Dedifferentiated amniotic fluid mesenchymal stem cell (primary cell): ENCODE measurements at regions not wholly inside any gene's neighbourhood (a gene's known extent, or its start where the extent isn't known, plus 50 kb on each side); places are given as distances from the start of the nearest gene placed in this dataset.
A peak's percentile ranks its signal among the peaks of the same experiment; 100 is the strongest.
"Not testable (repeated sequence)": the region's sequence is repeated elsewhere in the genome, so short reads cannot be mapped to it uniquely, and the experiment has no call there.

ENCODE experiments used
- DNase-seq: peaks from one replicate; pipeline ENCODE4 v3.0.0-alpha.2; 2016; ENCODE audit errors: extremely low spot score

GRCh38 chr15:98272625-98273024 is 312.1 kb downstream of the ARRDC4 start:
- no peak for DNase-seq

DNA sequence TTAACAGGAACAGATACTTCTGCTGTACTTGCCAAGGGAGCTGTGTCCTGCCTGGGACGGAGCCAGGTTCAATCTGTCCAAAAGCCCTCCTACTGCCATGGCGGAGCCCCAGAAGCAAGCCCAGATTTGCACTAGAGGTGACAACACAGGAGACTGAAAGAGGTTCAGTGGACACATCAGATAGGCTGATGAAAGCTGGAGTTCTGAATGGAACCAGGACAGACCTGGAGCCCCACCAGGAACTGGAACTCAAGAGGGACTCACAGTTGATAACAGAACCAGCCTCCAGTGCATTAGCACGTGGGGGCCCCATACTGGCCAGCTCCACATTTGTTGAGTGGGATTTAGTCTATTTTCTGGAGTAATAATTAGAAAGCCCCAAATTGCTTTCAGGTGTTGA is 315.5 kb downstream of the ARRDC4 start:
- DNase-seq, result no peak

GRCh38 chr15:98277602-98278001 is 317.1 kb downstream of the ARRDC4 start:
- DNase-seq, result no peak

DNA sequence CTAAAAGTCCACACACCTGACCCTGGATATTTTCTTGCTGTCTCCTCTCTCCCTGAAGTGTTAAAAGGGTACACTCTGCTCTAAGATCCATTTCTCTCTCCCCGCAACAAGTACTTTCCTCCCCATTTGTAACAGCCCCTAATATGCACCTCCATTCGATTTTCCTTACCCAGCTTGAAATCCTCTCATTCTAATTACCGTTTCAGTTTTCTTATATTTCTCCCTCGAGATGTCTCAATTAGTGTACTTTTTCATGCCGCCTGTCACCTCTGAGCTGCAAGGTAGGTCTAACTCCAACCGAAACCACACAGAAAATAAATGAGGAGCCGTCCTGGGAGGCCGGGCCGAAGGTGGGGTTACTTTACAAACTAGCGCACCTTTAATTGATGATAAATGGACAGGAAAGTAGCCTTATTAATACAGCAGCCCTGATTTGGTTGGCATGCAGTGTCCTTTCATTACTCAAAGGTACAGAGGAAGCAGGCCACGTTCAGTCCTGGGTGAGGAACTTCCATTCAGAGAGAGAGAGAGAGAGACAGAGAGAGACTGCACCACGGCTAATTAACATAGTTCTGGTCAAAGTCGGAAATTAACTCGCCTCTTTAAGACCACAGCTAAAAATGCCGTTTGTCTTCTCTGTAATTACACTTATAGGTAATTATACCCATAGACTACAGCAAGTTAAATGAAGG is 319.9 kb downstream of the ARRDC4 start:
- DNase-seq, result no peak

GRCh38 chr15:98281130-98281529 is 320.6 kb downstream of the ARRDC4 start:
- DNase-seq, result no peak

- DNase-seq, result no peak
Observed at GRCh38 chr15:98282656-98283332, 322.3 kb downstream of the ARRDC4 start.

DNA sequence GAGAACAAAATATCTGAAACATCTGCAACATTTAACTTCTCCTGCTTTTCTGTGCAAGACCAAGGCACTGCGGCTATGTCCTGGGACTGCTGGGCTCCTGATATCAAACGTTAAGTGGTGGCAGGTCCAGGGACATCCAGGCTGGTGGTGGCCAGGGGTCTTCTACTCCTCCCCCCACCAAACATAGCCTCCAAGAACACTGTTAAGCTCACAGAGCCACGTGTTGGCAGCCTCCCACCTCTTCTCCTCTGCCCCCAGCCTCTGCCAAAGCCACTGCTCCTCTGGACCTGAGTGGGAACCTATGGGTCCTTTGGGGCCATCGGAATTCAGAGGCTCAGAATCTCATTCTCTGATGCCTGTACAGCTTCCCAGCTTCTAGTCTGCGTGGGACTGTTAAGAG is 325.7 kb downstream of the ARRDC4 start:
- no peak for DNase-seq

- DNase-seq, result no peak
Observed at GRCh38 chr15:98286831-98287230, 326.3 kb downstream of the ARRDC4 start.

GRCh38 chr15:98288091-98288590 is 327.6 kb downstream of the ARRDC4 start:
- DNase-seq, result no peak

DNA sequence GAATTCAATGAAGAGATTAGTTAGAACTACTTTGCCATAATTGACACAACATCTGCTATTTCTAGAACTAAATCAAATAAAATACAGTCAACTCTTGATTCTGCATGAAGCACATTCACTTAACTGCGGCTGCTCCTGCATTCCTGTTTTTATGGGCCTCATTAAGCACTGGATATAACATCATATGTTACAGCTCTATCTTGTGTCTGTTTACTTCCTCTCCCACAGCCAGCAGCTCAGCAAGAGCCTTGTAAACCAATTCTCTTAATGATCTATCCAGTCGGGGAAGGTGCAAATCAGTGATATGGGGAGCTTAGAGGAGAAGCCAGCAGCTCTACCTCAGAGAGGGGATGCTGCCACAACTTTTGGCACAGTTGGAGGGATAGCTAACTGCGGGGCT is 329.2 kb downstream of the ARRDC4 start:
- no peak for DNase-seq

GRCh38 chr15:98292442-98293240 is 332.1 kb downstream of the ARRDC4 start:
- no peak for DNase-seq

- no peak for DNase-seq
Observed at GRCh38 chr15:98294126-98294525, 333.6 kb downstream of the ARRDC4 start.

DNA sequence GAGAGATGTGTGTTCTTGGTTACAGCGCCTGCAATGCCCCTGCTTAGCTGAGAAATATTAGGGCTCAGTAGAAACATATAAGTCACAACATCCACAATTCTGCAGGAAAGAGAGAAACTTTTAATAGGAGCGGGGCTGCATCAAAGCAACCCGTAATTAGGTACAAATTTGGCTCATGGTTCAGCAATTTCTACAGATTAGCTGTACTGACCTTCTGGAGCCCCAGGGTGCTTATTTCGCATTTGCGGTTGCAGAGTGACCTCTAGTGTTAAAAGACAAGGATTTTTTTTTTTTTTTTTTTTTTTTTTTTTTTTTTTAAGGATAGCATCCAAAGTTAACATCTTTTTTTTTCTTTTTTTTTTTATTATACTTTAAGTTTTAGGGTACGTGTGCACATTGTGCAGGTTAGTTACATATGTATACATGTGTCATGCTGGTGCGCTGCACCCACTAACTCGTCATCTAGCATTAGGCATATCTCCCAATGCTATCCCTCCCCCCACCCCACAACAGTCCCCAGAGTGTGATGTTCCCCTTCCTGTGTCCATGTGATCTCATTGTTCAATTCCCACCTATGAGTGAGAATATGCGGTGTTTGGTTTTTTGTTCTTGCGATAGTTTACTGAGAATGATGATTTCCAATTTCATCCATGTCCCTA is 334.7 kb downstream of the ARRDC4 start:
- not testable (repeated sequence) for DNase-seq

GRCh38 chr15:98296653-98297052 is 336.1 kb downstream of the ARRDC4 start:
- DNase-seq, result no peak

GRCh38 chr15:98304371-98304770 is 343.9 kb downstream of the ARRDC4 start:
- DNase-seq, result no peak

DNA sequence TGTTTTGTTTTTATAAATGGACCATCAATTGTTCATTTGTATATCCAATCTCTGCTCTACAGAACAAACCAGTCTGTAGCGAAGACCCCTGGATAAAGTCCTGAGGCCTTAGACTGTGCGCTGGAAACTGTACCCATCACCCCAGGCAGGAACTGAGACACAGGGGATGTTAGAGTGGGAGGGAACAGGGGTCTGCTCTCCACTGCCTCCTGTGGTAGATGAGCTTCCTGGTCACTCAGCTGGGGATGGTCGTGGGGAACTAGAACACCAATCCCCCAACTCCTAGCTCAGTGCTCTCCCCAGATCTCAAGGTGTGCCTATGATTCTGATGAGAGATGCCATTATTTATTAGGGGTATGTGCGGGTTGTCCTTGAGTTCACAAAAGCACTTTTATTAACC is 340.2 kb upstream of the IGF1R start:
- no peak for DNase-seq

- DNase-seq, result peak; percentile 89
Observed at GRCh38 chr15:98311566-98312188, 336.7 kb upstream of the IGF1R start.

- no peak for DNase-seq
Observed at GRCh38 chr15:98312913-98313312, 335.4 kb upstream of the IGF1R start.

DNA sequence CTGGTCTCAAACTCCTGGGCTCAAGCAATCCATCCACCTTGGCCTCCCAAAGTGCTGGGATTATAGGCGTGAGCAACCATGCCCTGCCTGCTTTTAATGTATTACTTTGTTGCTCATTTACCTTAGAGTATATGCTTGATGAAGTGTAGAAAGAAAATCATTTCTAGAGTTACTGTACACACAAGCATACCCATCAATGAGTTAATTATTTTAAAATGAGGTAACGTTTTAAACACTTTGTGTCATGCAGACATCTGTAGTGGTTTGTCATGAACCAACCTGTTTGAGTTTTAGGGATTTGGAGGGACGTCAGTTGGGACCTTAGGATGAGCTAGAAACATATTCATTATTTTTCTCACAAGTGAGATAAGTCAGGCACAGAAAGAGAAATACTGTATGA is 332.4 kb upstream of the IGF1R start:
- DNase-seq, result no peak

DNA sequence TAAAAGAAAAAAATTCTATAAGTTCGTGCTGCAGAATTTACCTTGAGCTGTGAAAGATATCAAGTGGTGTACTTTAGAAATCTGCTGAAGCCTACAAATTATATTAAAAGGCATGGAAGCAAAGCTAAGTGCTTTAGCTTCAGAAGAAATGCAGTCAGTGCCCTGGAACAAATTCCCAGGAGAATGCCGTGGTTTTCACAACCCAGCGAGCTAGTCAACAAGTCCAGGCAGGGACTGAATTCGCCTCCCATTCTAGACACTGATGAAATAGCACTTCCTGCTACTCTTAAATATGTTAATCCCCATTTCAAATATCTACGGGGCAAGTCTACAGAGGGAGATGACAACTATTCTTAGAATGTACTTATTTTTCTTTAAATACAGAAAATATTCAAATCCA is 326.4 kb upstream of the IGF1R start:
- DNase-seq, result no peak

DNA sequence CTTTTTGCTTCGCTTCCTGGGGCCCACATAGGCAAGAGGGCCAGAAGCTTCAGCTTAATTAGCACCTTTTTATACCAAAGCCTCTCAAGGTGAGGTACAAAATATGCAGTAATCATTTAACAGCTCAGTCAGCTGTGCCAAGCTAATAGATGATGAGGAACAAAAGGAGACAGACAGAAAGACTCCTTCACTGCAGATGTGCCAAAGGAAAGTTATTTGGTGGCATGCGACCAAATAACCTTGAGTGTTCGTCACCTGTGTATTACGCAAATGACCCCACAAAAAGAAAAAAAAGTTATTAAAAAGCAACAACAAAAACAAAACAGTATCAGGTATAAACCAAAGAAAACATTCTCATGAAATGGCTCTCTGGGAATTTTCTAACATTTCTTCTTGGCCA is 325.8 kb upstream of the IGF1R start:
- no peak for DNase-seq
